PFSK-1 (cell line): ENCODE measurements at regions not wholly inside any gene's neighbourhood (a gene's known extent, or its start where the extent isn't known, plus 50 kb on each side); places are given as distances from the start of the nearest gene placed in this dataset.

Experiments
- POLR2AphosphoS5 ChIP-seq: IDR thresholded peaks from 2 replicates; pipeline ENCODE4 v1.6.1; 2012; ENCODE audit warnings: low read depth, mild to moderate bottlenecking, control low read depth, low read length, moderate library complexity
- REST ChIP-seq, 2 experiments: IDR thresholded peaks; 2 replicates each; pipeline versions ENCODE4 v1.6.1 to v1.8.0; 2011 to 2012; ENCODE audit warnings: low read depth in 2 of 2, low read length in 2 of 2, control low read depth in 1 of 2, inconsistent platforms in 1 of 2, mild to moderate bottlenecking in 1 of 2, moderate library complexity in 1 of 2; ENCODE audit not compliant: insufficient read depth in 1 of 2
- SIN3A ChIP-seq: IDR thresholded peaks from 2 replicates; pipeline ENCODE4 v1.6.1; 2012; ENCODE audit warnings: mild to moderate bottlenecking, low read length, moderate library complexity, borderline replicate concordance; ENCODE audit not compliant: insufficient read depth
- TAF1 ChIP-seq: IDR thresholded peaks from 2 replicates; pipeline ENCODE4 v1.6.1; 2012; ENCODE audit warnings: low read length, control low read depth, borderline replicate concordance; ENCODE audit not compliant: insufficient read depth

DNA sequence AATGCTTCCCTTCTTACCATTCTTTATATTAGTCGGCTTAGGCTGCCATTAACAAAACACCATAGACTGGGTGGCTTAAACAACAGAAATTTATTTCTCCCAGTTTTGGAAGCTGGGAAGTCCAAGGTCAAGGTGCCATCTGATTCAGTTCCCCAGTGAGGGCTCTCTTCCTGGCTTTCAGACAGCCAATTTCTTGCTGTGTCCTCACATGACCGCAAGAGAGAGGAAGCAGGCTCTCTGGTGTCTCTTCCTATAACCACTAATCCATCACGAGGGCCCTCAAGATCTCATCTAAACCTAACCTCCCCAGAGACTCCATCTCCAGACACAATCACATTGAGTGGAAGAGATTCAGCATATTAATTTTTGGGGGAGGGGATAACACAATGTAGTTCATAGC is 193.0 kb upstream of the SGK1 start:
- TF ChIP-seq TAF1 (no peak), POLR2AphosphoS5 (no peak), REST (IDR thresholded peaks at IDR 0.05; ENCODE audit: insufficient read depth in 1 of 2, low read depth in 2 of 2, low read length in 2 of 2) (no peak), SIN3A (no peak)
